ENCODE measurements at regions not wholly inside any gene's neighbourhood (a gene's known extent, or its start where the extent isn't known, plus 50 kb on each side); places are given as distances from the start of the nearest gene placed in this dataset.

DNA sequence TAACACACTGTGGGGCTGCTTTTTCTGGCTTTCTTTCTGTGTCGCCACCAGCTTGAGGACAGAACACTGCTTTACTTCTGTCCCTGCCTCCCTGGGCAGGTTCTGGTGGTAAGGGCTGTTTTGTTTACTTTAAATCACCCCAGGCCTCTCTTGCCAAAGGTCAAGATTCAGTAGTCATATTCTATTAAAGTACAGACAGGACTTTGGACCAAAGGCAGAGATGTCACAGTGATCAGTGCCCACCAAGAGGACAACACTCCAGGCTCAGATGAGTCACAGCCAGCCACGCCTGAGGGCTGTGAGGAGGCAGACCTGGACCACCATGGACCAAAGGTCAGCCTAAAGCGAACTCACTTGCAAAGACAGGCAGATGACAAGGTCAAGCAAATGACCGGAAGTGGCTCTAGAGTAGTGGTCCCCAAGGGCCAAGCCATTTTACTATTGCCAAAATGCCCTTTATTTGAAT, 200.0 kb downstream of the RHOU start:
- Histone ChIP-seq H3K4me3 (no peak overlapping the region), H3K9me3 (no peaks in the 10 kb centered on the region), H3K27me3 (no peaks in the 10 kb centered on the region), H3K36me3 (no peaks in the 10 kb centered on the region), H3K27ac (no peak overlapping the region), H3K4me1 (peaks cover 0 to 29% (median 16%) of the 10 kb centered on the region in 3 donors)
- no peak for TF ChIP-seq EP300 (IDR thresholded peaks at IDR 0.05)
- ATAC-seq, result no peak
- 100% methylated on average over 1 of the region's 4 CpGs; no CpG with 5 or more reads in 1 of the 2 donors for WGBS, 2 donors (ENCODE audit: low coverage in 1 of 2)

DNA sequence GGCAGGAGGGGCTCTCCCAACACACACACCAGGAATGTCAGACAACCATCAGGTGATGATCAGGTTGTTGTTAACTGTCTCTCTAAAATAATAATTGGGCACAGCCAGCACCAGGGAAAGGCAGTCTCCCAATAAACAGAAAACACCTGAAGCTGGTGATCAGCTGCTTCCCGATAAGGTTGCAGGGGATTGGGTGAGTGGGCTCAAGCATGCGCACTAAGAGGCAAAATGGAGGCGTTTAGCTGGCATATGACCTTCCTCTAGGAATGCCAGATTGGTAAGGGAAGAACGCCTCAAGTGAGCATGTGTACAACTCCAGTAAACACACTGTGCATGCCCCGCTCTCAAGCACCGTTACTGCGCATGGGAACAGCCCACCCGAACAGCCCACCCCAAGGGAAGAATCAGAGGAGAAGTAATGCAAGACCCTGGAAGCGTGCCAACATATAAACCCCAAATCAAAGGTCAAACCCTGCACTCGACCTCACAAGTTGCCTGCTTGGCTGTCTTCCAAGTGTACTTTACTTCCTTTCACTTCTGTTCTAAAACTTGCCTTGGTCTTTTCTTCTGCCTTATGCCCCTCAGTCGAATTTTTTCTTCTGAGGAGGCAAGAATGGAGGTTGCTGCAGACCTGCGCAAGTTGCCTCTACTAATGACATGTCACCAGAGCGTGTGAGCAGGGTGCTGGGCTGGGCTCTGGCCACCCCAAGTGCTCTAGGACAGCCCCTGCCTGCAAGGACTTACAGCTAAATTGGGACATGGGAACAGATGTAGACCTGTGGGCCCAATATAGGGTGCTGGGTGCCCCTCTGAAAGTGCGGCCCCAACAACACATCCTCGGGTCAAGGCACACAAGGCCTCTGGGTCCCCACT, 200.8 kb downstream of the RHOU start:
- 69 to 70% methylated on average over 7 to 13 of the region's 15 CpGs for WGBS, 2 donors (ENCODE audit: low coverage in 1 of 2)
- peaks cover 0 to 29% (median 16%) of the 10 kb centered on the region in 3 donors for H3K4me1 ChIP-seq
- TF ChIP-seq, protein P1, sequence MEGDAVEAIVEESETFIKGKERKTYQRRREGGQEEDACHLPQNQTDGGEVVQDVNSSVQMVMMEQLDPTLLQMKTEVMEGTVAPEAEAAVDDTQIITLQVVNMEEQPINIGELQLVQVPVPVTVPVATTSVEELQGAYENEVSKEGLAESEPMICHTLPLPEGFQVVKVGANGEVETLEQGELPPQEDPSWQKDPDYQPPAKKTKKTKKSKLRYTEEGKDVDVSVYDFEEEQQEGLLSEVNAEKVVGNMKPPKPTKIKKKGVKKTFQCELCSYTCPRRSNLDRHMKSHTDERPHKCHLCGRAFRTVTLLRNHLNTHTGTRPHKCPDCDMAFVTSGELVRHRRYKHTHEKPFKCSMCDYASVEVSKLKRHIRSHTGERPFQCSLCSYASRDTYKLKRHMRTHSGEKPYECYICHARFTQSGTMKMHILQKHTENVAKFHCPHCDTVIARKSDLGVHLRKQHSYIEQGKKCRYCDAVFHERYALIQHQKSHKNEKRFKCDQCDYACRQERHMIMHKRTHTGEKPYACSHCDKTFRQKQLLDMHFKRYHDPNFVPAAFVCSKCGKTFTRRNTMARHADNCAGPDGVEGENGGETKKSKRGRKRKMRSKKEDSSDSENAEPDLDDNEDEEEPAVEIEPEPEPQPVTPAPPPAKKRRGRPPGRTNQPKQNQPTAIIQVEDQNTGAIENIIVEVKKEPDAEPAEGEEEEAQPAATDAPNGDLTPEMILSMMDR (IDR thresholded peaks at IDR 0.05), result no peak
- TF ChIP-seq EP300 (IDR thresholded peaks at IDR 0.05) (no peak), POLR2AphosphoS5 (IDR thresholded peaks at IDR 0.05) (no peak), POLR2A (IDR thresholded peaks at IDR 0.05) (no peak)
- no peak for ATAC-seq
- H3K27me3 ChIP-seq, result no peaks in the 10 kb centered on the region
- no peaks in the 10 kb centered on the region for H3K36me3 ChIP-seq
- H3K9me3 ChIP-seq, result no peaks in the 10 kb centered on the region
- H3K27ac ChIP-seq, result no peak overlapping the region
- no peak overlapping the region for H3K4me3 ChIP-seq

DNA sequence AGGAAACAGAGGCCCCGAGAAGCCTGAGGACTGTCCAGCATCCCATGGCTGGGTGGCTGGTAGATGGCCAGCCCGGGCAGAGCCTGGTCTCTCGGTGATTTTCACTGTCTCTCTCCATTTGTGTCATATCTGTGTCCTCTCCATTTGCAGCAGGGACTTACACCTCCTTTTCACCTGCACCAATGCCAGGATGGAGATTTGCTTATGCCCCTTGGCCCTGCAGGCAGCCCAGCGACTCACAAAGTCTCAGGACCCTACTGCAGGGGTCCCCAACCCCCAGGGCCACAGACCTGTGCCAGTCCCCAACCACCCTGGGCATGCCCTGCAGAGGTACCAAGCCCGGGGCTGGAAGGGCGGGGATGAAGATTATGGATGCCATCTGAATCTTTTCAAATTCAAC, 201.6 kb downstream of the RHOU start:
- Histone ChIP-seq H3K9me3 (no peaks in the 10 kb centered on the region), H3K4me1 (peaks cover 0 to 29% (median 16%) of the 10 kb centered on the region in 3 donors), H3K4me3 (no peak overlapping the region), H3K36me3 (no peaks in the 10 kb centered on the region), H3K27me3 (no peaks in the 10 kb centered on the region), H3K27ac (no peak overlapping the region)
- TF ChIP-seq POLR2A (IDR thresholded peaks at IDR 0.05) (no peak), EP300 (IDR thresholded peaks at IDR 0.05) (no peak), POLR2AphosphoS5 (IDR thresholded peaks at IDR 0.05) (no peak)
- TF ChIP-seq, protein P1 (IDR thresholded peaks at IDR 0.05), result no peak
- WGBS, 2 donors (ENCODE audit: low coverage in 1 of 2), result 67 to 94% methylated on average over 3 to 4 of the region's 6 CpGs
- ATAC-seq, result no peak

DNA sequence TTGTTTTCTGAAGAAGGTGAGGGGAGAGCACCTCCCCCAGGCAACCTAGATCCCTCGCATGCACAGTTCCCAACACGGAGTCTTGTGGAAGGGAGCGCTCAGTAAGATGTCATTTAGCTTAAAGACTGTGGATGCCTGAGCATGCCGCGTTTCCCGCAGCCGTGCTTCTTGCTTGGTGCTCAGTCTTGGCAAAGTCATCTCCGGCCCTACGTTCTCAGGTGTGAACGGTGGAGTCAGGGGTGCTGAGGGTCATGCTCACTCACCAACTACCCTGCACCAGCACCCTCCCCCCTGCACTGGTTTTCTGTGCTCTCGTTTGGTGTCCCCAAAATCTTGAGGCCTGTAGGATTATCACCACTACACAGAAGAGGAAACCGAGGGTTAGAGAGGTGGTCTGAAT, 202.1 kb downstream of the RHOU start:
- Histone ChIP-seq H3K4me1 (peaks cover 0 to 29% (median 16%) of the 10 kb centered on the region in 3 donors), H3K9me3 (no peaks in the 10 kb centered on the region), H3K4me3 (no peak overlapping the region), H3K36me3 (no peaks in the 10 kb centered on the region), H3K27ac (peak overlapping the region in 1 of 4 donors; percentile 61), H3K27me3 (no peaks in the 10 kb centered on the region)
- WGBS, 2 donors (ENCODE audit: low coverage in 1 of 2), result 94 to 100% methylated on average over 1 to 8 of the region's 12 CpGs
- no peak for ATAC-seq
- TF ChIP-seq POLR2A (IDR thresholded peaks at IDR 0.05) (no peak), EP300 (IDR thresholded peaks at IDR 0.05) (no peak), POLR2AphosphoS5 (IDR thresholded peaks at IDR 0.05) (no peak)
- TF ChIP-seq, protein P1 (IDR thresholded peaks at IDR 0.05), result no peak

DNA sequence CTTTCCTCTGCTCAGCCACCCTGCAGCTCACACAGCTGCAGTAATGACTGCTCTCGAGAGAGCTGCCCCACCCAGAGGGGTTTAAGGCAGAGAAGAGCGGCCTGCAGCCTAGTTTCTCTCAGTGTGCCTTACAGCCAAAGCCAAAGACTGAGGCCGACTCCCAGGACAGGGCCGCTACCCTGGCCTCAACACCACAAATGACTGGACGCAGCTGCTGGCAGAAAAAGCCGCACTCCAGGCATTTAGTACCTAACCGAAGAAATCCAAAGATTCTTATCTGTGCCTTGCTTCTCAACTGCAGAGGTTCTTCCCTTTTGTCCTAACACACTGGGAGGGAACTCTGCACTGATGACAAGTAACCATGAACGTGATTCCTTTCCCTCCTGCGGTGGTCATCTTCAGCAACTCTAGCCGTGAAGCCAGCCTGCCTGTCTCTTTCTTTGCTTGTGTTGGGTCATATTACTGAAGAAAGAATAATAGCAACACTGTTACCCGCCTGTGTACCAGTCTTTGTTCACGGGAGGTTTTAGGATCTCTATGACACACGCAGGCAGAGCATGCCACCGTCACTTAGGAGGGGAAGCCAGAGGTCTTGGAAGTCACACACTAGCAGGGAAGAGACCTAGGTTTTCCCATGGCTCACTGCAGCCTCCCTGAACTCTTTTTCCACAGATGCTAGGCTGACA, 202.7 kb downstream of the RHOU start:
- no peak overlapping the region for H3K4me3 ChIP-seq
- no peaks in the 10 kb centered on the region for H3K9me3 ChIP-seq
- ATAC-seq, result peak; percentile 50
- no peaks in the 10 kb centered on the region for H3K27me3 ChIP-seq
- TF ChIP-seq EP300 (IDR thresholded peaks at IDR 0.05) (no peak), POLR2AphosphoS5 (IDR thresholded peaks at IDR 0.05) (no peak), POLR2A (IDR thresholded peaks at IDR 0.05) (no peak)
- TF ChIP-seq, protein P1 (IDR thresholded peaks at IDR 0.05), result no peak
- 52 to 80% methylated on average over 4 to 6 of the region's 14 CpGs for WGBS, 2 donors (ENCODE audit: low coverage in 1 of 2)
- peak overlapping the region in 3 of 4 donors; percentile 57 to 68 (median 61) for H3K27ac ChIP-seq
- H3K36me3 ChIP-seq, result no peaks in the 10 kb centered on the region
- peaks cover 0 to 29% (median 16%) of the 10 kb centered on the region in 3 donors for H3K4me1 ChIP-seq
